ENCODE measurements at regions not wholly inside any gene's neighbourhood (a gene's known extent, or its start where the extent isn't known, plus 50 kb on each side); places are given as distances from the start of the nearest gene placed in this dataset.

DNA sequence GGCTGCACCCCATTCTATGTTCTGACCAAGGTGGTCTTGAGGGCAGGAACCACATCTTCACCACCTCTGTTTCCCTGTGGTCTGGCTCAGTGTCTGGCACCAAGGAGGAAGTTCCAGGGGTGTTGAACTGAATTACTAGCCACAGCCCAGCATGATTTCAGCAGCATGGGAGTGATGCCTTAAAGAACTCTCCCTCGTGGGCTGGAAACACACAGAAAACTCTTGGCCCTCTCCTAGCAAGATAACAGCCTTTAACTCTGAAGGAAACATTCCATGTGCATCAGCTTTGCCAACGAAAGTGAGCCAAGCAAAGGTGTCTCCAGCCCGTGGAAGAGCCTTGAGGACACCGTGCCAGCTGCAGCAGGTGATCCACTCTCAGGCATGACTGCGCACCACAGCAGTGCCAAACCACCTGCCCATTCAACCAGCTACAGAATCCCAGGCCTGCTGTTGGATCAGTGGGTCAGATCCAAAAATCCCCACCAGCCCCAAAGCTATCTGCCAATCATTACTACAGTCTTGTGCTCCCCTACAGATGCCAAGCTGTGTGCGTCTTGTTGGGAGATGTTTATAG is 124.8 kb downstream of the TTC32 start:
- FAIRE-seq: no peak

DNA sequence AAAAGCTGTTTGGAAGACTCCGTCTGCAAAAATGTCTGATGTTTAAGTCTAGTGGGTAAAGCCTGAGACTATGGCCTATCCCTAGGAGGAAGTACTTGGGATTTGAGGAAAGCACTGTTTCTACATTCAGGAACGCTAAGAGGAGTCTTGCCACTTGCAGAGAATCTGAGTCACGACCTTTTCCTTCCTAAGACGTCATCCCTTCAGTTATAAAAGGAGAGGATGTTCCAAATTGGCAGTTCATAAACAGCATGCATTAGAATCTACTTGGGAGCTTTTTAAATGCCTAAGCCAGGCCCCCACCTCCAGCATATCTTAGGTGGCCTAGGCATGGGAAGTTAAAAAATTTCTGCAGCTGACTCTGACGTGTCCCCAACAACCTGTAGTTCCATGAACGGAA is 125.9 kb downstream of the TTC32 start:
- no peak for FAIRE-seq

DNA sequence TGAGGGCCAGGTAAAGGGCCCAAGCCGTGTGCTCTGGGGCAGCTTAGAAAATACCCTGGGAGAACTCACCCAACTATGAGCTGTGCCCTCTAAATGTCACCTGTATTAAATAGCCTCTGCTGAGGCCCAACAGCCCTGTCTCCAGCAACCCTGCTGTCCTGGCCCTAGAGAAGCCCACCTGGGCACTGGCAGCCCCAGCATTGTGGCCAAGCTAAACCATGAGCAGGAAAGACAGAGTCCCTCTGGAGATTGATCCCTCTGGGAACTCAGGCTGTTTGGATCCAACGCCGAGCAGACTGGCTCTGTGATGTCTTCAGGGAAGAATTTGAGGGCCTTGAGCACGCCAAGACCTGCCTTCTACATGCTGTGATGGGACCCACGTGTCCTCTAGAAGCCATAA is 126.5 kb downstream of the TTC32 start:
- FAIRE-seq: no peak

- no peak for FAIRE-seq
Measured at GRCh38 chr2:19774805-19775176, 127.0 kb downstream of the TTC32 start.

- no peak for FAIRE-seq
Measured at GRCh38 chr2:19772981-19773380, 128.8 kb downstream of the TTC32 start.

- no peak for FAIRE-seq
Measured at GRCh38 chr2:19769513-19769912, 132.3 kb downstream of the TTC32 start.

DNA sequence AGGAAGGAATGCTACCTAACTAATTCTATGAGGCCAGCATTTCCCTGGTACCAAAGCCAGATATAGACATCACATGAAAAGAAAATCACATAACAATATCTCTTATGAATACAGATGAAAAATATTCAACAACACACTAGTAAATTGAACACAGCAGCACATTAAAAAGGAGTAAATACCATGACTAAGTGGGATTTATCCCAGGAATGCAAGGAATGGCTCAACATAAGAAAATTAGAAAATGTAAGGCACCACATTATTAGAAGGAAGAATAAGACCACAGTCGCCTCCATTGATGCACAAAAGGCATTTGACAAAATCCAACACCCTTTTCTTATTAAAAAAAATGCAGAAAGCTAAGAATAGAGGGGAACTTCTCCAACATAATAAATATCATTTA is 133.9 kb downstream of the TTC32 start:
- FAIRE-seq: no peak

- FAIRE-seq: no peak
Measured at GRCh38 chr2:19764998-19765397, 136.8 kb downstream of the TTC32 start.

DNA sequence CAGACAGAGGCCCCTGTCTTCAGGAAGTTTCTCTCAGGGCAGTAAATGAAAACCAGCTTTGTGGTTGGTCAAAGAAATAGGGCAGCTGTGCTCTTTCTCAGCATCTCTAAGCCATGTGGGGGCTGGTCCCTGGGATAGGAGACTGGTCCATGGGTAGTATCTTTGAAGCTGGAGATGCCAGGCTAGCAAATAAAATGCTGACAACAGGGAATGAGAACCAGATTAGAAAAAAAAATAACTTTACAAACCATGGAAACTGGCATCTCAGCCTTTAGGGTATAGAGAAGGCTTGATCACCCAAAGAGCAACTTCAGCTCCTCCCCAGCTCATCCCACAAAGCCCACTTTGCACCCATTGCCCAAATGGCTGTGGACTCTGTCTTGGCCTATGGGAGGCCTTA is 138.1 kb downstream of the TTC32 start:
- no peak for FAIRE-seq

GRCh38 chr2:19762959-19763605 is 138.7 kb downstream of the TTC32 start:
- no peak for FAIRE-seq

GRCh38 chr2:19762142-19762541 is 139.6 kb downstream of the TTC32 start:
- FAIRE-seq: no peak

GRCh38 chr2:19759880-19760279 is 141.9 kb downstream of the TTC32 start:
- no peak for FAIRE-seq

- FAIRE-seq: no peak
Measured at GRCh38 chr2:19758658-19759057, 143.1 kb downstream of the TTC32 start.

- FAIRE-seq: no peak
Measured at GRCh38 chr2:19757586-19757985, 144.2 kb downstream of the TTC32 start.

- no peak for FAIRE-seq
Measured at GRCh38 chr2:19754907-19755306, 146.9 kb downstream of the TTC32 start.

DNA sequence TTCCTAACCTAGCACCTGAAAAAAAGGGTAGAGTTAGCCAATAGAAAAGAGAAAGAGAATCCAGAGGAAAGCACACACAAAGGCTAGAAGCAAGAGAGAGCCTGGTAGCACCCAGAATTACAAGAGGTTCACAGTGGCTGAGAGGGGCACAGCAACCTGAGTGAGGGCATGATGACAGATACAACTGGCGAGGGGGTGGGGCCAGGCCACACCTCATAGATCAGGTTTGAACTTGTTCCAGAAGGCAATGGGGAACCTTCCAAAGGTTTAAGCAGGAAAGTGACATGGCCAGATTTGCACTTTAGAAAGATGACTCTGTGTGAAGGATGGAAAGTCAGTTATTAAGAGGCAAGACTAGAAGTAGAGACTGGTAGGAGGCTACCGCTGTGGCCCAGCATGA is 148.0 kb downstream of the TTC32 start:
- no peak for FAIRE-seq

DNA sequence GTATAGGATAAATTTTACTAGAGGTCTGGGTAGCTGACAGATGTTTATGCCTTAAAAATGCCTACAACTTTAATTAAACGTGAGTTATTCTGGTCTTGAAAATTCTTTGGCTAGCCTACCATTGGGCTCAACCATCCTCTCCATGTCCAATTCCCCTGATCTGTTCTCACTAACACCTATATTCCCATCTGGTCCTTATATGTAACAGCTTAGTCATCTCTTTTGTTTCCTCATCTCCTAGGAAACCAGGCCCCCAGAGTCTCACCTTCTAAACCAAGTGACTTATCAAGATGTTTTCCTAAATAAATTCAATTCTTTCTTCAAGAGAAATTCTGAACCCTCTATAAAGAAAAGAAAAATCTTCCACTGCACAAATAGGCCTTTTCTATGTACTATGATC is 148.5 kb downstream of the TTC32 start:
- FAIRE-seq: no peak

- no peak for FAIRE-seq
Measured at GRCh38 chr2:19752500-19752899, 149.3 kb downstream of the TTC32 start.

GRCh38 chr2:19751631-19752030 is 150.2 kb downstream of the TTC32 start:
- no peak for FAIRE-seq

- no peak for FAIRE-seq
Measured at GRCh38 chr2:19750136-19750535, 151.6 kb downstream of the TTC32 start.

DNA sequence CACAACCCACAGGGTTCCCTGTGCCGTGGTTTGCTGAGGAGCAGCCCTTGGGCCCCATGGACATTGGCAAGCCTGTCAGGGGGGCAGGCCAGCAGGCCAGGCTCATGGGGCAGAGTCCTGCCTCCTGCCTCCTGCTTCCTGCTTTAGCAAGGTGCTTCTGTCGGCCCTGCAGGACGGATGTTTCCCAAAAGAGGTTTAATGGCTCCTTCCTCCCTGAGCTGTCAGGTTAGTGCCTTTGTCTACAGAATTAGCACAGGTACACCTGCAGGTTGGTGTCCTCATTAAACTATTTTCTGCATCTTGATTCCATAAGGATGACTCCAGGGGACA is 152.3 kb downstream of the TTC32 start:
- no peak for FAIRE-seq

GRCh38 chr2:19748711-19749506 is 152.9 kb downstream of the TTC32 start:
- FAIRE-seq: no peak

DNA sequence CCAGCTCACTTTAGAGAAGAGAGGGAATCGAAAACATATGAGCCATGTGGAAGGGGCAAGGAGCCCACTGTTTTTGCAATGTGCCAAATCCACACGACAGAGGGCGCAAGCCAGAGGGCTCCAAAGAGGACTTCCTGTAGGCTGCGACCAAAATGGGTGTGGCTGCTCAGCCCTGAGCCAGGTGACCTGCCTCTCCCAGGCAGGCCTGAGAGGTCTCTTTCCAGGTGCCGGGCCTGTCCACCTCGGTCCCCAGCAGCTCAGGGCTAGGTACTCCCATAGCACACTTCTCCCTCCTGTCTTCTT is 153.8 kb downstream of the TTC32 start:
- FAIRE-seq: no peak

DNA sequence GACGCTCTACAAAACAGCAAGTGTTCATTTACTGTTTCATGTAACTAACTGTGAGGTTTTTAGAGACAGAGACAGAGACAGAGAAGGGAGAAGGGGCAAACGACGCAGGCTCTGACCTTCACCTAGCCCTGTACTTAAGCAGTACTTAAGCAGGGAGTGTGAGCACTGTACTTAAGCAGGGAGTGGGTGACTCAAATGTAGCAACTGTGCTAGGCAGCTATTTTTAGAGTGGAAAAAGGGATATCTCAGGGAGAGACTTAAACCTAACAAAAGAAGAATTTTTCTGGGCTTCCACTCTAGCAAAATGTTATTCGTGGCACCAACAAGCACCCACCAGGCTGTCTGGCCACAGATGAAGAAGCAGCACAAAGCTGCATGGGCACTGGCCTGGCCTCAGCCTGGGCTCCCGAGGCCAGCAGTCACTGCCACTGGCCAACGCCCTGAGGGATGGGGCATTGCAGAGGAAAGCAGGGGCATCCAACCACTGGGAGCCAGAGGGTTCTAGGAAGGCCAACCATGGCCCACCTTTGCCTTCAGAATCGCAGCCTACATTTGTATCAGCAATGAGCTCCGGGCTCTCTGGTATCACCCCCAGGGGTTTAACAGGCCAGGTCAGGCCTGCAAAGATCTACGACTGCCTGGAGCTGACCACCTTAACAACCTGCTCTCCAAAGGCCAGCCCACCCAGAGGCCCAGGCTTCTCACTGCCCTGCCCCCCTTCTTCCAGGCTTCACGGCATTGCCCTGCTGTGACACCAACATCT is 154.3 kb downstream of the TTC32 start:
- FAIRE-seq: no peak

Measured in endometrium (tissue), 2 donors.